HEK293 (cell line): ENCODE measurements at regions not wholly inside any gene's neighbourhood (a gene's known extent, or its start where the extent isn't known, plus 50 kb on each side); places are given as distances from the start of the nearest gene placed in this dataset.

Experiments
- CTCF ChIA-PET: fragments of 350-600 bp; formaldehyde crosslinking; extraction: SDS; loops from one replicate; lab custom pipeline; 2021; ENCODE audit warnings: antibody characterized with exemption; lab: Yijun Ruan, JAX
- POLR2A ChIA-PET: fragments of 300-600 bp; formaldehyde crosslinking; extraction: SDS; loops from one replicate; lab custom pipeline; 2020; ENCODE audit warnings: antibody characterized with exemption, inconsistent platforms; lab: Yijun Ruan, JAX
- H3K27ac ChIP-seq: fragments of 200-500 bp; sonication (Bioruptor generic); 2 replicates; pipeline ENCODE4 v1.5.1; 2014; ENCODE audit warnings: low read depth, low read length, control low read depth, inconsistent platforms; ENCODE audit errors: extremely low read depth
- H3K36me3 ChIP-seq, 2 experiments: fragments of 200-500 bp in 1 of 2; sonication (Bioruptor generic) in 1 of 2; 1 replicate in 1 of 2; 2 replicates in 1 of 2; pipeline ENCODE4 v1.5.1; 2014 to 2017; ENCODE audit warnings: inconsistent platforms in 2 of 2, low read length in 2 of 2; ENCODE audit not compliant: control insufficient read depth in 2 of 2, insufficient read depth in 1 of 2
- H3K4me1 ChIP-seq: fragments of 200-500 bp; sonication (Bioruptor generic); 2 replicates; pipeline ENCODE4 v1.5.1; 2014; ENCODE audit warnings: mild to moderate bottlenecking, low read length, inconsistent platforms; ENCODE audit not compliant: control insufficient read depth, insufficient read depth
- H3K4me3 ChIP-seq: 2 replicates; pipeline ENCODE4 v1.5.1; 2011; ENCODE audit warnings: low read depth, mild to moderate bottlenecking, control low read depth, low read length, moderate library complexity
- H3K9me3 ChIP-seq: fragments of 200-500 bp; sonication (Bioruptor generic); 2 replicates; pipeline ENCODE4 v1.5.1; 2014; ENCODE audit warnings: low read depth, low read length, inconsistent platforms; ENCODE audit not compliant: control insufficient read depth, insufficient read depth
- BCL11A ChIP-seq: fragments of 450-650 bp; formaldehyde crosslinking; IDR thresholded peaks from 2 replicates; pipeline ENCODE4 v1.5.1; 2016; ENCODE audit warnings: low read depth, missing biosample characterization, missing genetic modification characterization
- OVOL3 ChIP-seq: fragments of 450-650 bp; formaldehyde crosslinking; IDR thresholded peaks from 2 replicates; pipeline ENCODE4 v1.5.1; 2016; ENCODE audit warnings: missing biosample characterization, missing genetic modification characterization
- ZBTB17 ChIP-seq: fragments of 450-650 bp; formaldehyde crosslinking; IDR thresholded peaks from 2 replicates; pipeline ENCODE4 v1.5.1; 2016; ENCODE audit warnings: missing biosample characterization, missing genetic modification characterization
- ZNF112 ChIP-seq: fragments of 450-650 bp; formaldehyde crosslinking; IDR thresholded peaks from 2 replicates; pipeline ENCODE4 v1.5.0; 2017; ENCODE audit warnings: missing biosample characterization, missing genetic modification characterization
- ZNF121 ChIP-seq: fragments of 450-650 bp; formaldehyde crosslinking; IDR thresholded peaks from 2 replicates; pipeline ENCODE4 v1.5.1; 2016; ENCODE audit warnings: missing biosample characterization, missing genetic modification characterization
- ZNF132 ChIP-seq: fragments of 450-650 bp; formaldehyde crosslinking; IDR thresholded peaks from 2 replicates; pipeline ENCODE4 v1.5.1; 2017; ENCODE audit warnings: missing biosample characterization, missing genetic modification characterization, borderline replicate concordance
- ZNF16 ChIP-seq: fragments of 450-650 bp; formaldehyde crosslinking; IDR thresholded peaks from 2 replicates; pipeline ENCODE4 v1.5.1; 2016; ENCODE audit warnings: low read depth, missing biosample characterization, missing genetic modification characterization
- ZNF26 ChIP-seq: fragments of 450-650 bp; formaldehyde crosslinking; IDR thresholded peaks from 2 replicates; pipeline ENCODE4 v1.5.1; 2016; ENCODE audit warnings: missing biosample characterization, missing genetic modification characterization
- ZNF362 ChIP-seq: fragments of 450-650 bp; formaldehyde crosslinking; IDR thresholded peaks from 2 replicates; pipeline ENCODE4 v1.5.1; 2016; ENCODE audit warnings: missing biosample characterization, missing genetic modification characterization
- ZNF423 ChIP-seq: fragments of 450-650 bp; formaldehyde crosslinking; IDR thresholded peaks from 2 replicates; pipeline ENCODE4 v1.5.1; 2016; ENCODE audit warnings: missing biosample characterization, missing genetic modification characterization
- ZNF488 ChIP-seq: fragments of 450-650 bp; formaldehyde crosslinking; IDR thresholded peaks from 2 replicates; pipeline ENCODE4 v1.5.1; 2016; ENCODE audit warnings: missing biosample characterization, missing genetic modification characterization
- ZNF585B ChIP-seq: fragments of 450-650 bp; formaldehyde crosslinking; IDR thresholded peaks from 2 replicates; pipeline ENCODE4 v1.5.1; 2016; ENCODE audit warnings: missing biosample characterization, missing genetic modification characterization
- ZNF654 ChIP-seq: fragments of 450-650 bp; formaldehyde crosslinking; IDR thresholded peaks from 2 replicates; pipeline ENCODE4 v1.5.1; 2016; ENCODE audit warnings: low read depth, missing biosample characterization, missing genetic modification characterization
- ZNF776 ChIP-seq: fragments of 450-650 bp; formaldehyde crosslinking; IDR thresholded peaks from 2 replicates; pipeline ENCODE4 v1.5.0; 2017; ENCODE audit warnings: missing biosample characterization, missing genetic modification characterization, borderline replicate concordance
- ZSCAN23 ChIP-seq: fragments of 450-650 bp; formaldehyde crosslinking; IDR thresholded peaks from 2 replicates; pipeline ENCODE4 v1.5.1; 2016; ENCODE audit warnings: missing biosample characterization, missing genetic modification characterization
- TF ChIP-seq, protein P1 (sequence below): fragments of 450-650 bp; formaldehyde crosslinking; IDR thresholded peaks from 2 replicates; pipeline ENCODE4 v1.5.1; 2016; ENCODE audit warnings: missing biosample characterization, missing genetic modification characterization
- TF ChIP-seq, protein P2 (sequence below): fragments of 450-650 bp; formaldehyde crosslinking; IDR thresholded peaks from 2 replicates; pipeline ENCODE4 v1.5.1; 2016; ENCODE audit warnings: missing biosample characterization, missing genetic modification characterization, low read depth

DNA sequence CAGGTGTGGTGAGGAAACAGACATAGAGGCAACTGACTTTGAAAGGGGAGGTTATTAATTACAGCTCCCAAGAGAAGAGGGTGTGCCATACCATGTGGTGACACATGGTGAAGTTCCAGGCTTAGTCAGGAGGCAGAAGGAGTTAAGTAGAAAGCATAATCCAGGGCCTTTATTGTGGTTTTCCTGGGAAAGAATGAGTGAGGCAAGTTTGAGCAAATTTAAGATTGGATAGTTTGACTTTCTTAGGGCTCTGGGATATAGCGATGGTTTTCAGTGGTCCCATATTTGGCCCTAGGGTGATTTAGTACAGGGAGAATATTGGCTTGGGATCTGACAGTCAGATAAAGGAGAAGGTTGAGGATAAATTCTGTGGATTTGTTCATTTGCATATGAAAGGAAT lies 495.9 kb upstream of the FSTL5 start:
- TF ChIP-seq ZNF488 = no peak
- no peak for TF ChIP-seq ZNF423
- no peak for TF ChIP-seq ZBTB17 (tag by site-specific recombination)
- TF ChIP-seq ZSCAN23 = no peak
- no peak for TF ChIP-seq ZNF121
- no peak for TF ChIP-seq ZNF362 (tag by site-specific recombination)
- TF ChIP-seq ZNF26 (tag by site-specific recombination) = no peak
- TF ChIP-seq, protein P1, sequence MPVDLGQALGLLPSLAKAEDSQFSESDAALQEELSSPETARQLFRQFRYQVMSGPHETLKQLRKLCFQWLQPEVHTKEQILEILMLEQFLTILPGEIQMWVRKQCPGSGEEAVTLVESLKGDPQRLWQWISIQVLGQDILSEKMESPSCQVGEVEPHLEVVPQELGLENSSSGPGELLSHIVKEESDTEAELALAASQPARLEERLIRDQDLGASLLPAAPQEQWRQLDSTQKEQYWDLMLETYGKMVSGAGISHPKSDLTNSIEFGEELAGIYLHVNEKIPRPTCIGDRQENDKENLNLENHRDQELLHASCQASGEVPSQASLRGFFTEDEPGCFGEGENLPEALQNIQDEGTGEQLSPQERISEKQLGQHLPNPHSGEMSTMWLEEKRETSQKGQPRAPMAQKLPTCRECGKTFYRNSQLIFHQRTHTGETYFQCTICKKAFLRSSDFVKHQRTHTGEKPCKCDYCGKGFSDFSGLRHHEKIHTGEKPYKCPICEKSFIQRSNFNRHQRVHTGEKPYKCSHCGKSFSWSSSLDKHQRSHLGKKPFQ (tag by site-specific recombination) = no peak
- no peak for TF ChIP-seq ZNF132
- H3K27ac ChIP-seq = no peak overlapping the region
- ChIA-PET POLR2A (no interaction called here), CTCF (no interaction called here)
- H3K9me3 ChIP-seq = no peaks in the 10 kb centered on the region
- no peak overlapping the region for H3K4me3 ChIP-seq
- no peaks in the 10 kb centered on the region for H3K36me3 ChIP-seq
- no peaks in the 10 kb centered on the region for H3K4me1 ChIP-seq

GRCh38 chr4:162657966-162658365 lies 494.2 kb upstream of the FSTL5 start:
- Histone ChIP-seq H3K9me3 (no peaks in the 10 kb centered on the region), H3K4me1 (no peaks in the 10 kb centered on the region), H3K36me3 (no peaks in the 10 kb centered on the region), H3K4me3 (no peak overlapping the region), H3K27ac (no peak overlapping the region)
- POLR2A ChIA-PET = no interaction called here
- no peak for TF ChIP-seq ZNF654 (tag by site-specific recombination)
- TF ChIP-seq ZNF16 (tag by site-specific recombination) = no peak
- no peak for TF ChIP-seq BCL11A (tag by site-specific recombination)
- TF ChIP-seq ZNF112 (tag by site-specific recombination) = no peak
- TF ChIP-seq, protein P2, sequence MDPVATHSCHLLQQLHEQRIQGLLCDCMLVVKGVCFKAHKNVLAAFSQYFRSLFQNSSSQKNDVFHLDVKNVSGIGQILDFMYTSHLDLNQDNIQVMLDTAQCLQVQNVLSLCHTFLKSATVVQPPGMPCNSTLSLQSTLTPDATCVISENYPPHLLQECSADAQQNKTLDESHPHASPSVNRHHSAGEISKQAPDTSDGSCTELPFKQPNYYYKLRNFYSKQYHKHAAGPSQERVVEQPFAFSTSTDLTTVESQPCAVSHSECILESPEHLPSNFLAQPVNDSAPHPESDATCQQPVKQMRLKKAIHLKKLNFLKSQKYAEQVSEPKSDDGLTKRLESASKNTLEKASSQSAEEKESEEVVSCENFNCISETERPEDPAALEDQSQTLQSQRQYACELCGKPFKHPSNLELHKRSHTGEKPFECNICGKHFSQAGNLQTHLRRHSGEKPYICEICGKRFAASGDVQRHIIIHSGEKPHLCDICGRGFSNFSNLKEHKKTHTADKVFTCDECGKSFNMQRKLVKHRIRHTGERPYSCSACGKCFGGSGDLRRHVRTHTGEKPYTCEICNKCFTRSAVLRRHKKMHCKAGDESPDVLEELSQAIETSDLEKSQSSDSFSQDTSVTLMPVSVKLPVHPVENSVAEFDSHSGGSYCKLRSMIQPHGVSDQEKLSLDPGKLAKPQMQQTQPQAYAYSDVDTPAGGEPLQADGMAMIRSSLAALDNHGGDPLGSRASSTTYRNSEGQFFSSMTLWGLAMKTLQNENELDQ (tag by site-specific recombination) = no peak
- no peak for TF ChIP-seq ZNF776 (tag by site-specific recombination)
- no peak for TF ChIP-seq ZNF585B
- TF ChIP-seq ZNF26 (tag by site-specific recombination) = no peak
- TF ChIP-seq, protein P1 (tag by site-specific recombination) = no peak
- no peak for TF ChIP-seq ZNF132
- TF ChIP-seq OVOL3 (tag by site-specific recombination) = no peak
- CTCF ChIA-PET = no interaction called here
